ENCODE measurements at regions not wholly inside any gene's neighbourhood (a gene's known extent, or its start where the extent isn't known, plus 50 kb on each side); places are given as distances from the start of the nearest gene placed in this dataset.

- TF ChIP-seq POLR2AphosphoS5 (IDR thresholded peaks at IDR 0.05) = no peak
- TF ChIP-seq CTCF (IDR thresholded peaks at IDR 0.05) = no peak
Measured at GRCh38 chr4:116537828-116538227, 547.5 kb downstream of the TRAM1L1 start.
